VCaP (cell line): ENCODE measurements at regions not wholly inside any gene's neighbourhood (a gene's known extent, or its start where the extent isn't known, plus 50 kb on each side); places are given as distances from the start of the nearest gene placed in this dataset.
"Not testable (repeated sequence)": the region's sequence is repeated elsewhere in the genome, so short reads cannot be mapped to it uniquely, and the experiment has no call there.

ENCODE experiments used
- H3K27ac ChIP-seq: fragments of 450-650 bp; 2 replicates; pipeline ENCODE4 v1.5.1; 2017
- TF ChIP-seq, protein P1 (sequence below): fragments of 450-650 bp; conservative IDR thresholded peaks from 2 replicates; pipeline ENCODE4 v1.5.1; 2017; ENCODE audit warnings: mild to moderate bottlenecking, moderate library complexity

DNA sequence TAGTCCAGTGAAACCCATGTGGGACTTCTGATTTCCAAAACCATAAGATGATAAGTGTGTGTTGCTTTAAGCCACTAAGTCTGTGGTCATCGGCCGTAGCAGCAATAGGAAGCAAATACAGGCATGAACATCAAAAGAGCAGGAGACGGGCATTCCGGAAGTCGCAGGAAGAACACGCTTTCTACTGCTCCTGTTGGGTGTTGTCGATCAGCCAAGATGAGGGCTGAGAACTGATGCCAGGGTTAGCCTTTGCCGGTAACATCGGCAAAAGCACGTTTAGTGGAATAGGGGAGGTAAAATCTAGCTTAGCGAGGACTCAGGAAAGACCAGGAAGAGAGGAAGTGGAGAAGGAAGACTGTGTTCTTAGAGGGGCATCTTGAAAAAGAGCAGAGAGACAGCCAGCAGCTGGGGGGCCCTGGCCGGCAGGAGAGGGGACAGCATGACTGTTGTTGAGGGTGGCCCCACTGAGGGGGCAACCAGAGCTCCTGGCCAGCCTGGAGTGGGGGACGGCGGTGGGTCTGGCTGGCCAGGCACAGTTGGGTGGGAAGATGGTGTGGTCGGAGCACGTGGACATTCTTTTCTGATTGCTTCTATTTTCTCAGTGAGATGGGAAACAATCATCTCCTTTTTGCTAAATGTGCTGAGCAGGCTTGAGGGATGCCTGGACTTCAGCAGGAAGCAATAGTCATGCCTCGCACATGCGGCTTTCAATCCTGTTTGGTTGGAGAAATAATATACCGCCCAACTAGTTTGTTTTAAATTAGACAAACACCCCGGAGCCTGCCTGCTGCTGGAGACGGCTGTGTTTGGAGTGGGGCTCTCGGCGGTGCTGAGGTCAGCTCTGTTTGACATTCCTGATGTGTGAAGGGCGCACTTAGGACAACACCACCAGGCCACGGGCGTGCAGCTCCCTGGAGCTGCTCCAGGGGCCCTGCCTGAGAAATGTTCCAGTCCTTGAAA lies 109.9 kb downstream of the METRNL start:
- H3K27ac ChIP-seq: no peak overlapping the region
- TF ChIP-seq, protein P1, sequence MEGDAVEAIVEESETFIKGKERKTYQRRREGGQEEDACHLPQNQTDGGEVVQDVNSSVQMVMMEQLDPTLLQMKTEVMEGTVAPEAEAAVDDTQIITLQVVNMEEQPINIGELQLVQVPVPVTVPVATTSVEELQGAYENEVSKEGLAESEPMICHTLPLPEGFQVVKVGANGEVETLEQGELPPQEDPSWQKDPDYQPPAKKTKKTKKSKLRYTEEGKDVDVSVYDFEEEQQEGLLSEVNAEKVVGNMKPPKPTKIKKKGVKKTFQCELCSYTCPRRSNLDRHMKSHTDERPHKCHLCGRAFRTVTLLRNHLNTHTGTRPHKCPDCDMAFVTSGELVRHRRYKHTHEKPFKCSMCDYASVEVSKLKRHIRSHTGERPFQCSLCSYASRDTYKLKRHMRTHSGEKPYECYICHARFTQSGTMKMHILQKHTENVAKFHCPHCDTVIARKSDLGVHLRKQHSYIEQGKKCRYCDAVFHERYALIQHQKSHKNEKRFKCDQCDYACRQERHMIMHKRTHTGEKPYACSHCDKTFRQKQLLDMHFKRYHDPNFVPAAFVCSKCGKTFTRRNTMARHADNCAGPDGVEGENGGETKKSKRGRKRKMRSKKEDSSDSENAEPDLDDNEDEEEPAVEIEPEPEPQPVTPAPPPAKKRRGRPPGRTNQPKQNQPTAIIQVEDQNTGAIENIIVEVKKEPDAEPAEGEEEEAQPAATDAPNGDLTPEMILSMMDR: no peak

DNA sequence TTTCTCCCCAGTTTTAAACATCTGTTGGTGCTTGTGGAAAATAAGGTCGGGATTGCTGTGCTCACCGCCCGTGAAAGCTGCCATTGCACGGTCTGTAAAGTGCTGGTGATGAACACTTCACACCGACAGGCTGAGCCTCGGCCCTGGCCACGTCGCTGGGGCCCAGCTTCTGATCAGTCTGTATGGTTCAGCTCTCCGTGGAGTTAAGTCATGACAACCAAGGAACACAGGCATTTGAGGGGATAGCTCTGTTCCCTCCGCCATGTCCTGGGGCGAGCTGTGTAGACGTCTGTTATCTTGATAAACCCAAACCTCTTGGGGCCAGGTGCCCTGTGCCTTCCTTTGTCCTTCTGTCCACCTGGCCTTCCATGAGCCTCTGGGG lies 110.6 kb downstream of the METRNL start:
- H3K27ac ChIP-seq: no peak overlapping the region
- TF ChIP-seq, protein P1: no peak

DNA sequence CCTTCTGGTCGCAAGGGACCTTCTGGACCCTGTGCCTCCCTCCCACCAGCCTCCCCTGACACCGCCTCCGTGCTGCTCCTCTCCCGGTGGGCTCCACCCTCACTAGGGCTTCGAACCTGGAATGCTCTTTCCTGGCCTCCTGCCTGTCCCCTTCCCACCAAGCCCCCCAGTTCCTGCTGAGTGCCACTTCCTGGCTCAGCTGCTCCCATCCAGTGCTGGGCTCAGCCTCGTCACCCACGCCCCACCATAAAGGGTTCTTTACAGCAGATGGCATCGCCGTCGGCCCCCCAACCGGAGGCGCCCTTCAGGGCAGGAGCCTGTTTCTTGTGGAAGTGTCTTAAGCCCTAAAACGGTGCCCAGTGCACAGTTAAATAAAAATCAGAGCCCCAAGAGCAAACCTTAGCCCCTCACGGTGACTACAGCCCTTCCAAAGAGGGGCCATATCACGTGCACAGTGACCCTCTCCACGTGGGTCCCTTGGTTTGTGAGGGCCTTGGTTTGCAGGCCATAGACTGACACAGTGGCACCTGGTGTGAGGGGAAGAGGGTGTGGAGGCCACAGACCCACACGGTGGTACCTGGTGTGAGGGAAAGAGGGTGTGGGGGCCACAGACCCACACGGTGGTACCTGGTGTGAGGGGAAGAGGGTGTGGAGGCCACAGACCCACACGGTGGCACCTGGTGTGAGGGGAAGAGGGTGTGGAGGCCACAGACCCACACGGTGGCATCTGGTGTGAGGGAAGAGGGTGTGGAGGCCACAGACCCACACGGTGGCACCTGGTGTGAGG lies 111.4 kb downstream of the METRNL start:
- no peak overlapping the region for H3K27ac ChIP-seq
- TF ChIP-seq, protein P1: no peak

DNA sequence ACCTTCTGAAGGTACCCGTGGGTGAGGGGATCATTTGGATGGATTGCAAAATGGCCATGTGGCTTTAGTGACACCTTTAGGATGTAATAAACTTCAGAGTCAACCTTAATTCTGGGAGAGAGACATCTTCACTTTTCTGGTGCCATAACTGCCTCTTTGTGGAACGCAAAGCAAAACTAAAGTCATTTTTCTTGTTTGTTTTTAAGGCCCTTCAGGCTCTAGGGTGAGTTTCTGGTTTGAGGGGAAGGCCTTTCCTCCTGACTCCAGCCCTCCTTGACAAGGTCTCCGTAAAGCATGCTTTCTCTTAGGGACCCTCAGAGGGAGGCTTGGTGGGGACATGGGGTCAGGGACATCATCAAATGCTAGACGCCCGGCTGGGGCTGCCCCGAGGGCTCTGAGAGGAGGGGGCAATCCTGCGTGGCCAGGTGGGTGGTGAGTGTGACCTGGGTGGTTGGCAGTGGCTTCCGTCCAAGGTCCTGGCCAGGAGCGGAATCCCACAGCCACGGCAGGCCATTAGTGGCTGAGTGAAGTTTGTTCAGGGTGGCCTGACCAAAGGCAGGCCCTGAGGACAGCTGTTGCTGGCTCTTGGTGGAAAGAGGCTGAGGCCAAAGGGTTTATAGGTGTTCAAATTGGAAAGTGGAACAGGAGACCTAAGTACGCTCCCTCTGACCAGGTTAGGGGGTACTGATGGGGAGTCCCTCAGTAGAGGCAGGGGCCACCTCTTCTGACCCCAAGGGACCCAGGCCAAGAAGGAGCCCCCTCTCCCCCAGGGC lies 112.2 kb downstream of the METRNL start:
- H3K27ac ChIP-seq: no peak overlapping the region
- TF ChIP-seq, protein P1: no peak

DNA sequence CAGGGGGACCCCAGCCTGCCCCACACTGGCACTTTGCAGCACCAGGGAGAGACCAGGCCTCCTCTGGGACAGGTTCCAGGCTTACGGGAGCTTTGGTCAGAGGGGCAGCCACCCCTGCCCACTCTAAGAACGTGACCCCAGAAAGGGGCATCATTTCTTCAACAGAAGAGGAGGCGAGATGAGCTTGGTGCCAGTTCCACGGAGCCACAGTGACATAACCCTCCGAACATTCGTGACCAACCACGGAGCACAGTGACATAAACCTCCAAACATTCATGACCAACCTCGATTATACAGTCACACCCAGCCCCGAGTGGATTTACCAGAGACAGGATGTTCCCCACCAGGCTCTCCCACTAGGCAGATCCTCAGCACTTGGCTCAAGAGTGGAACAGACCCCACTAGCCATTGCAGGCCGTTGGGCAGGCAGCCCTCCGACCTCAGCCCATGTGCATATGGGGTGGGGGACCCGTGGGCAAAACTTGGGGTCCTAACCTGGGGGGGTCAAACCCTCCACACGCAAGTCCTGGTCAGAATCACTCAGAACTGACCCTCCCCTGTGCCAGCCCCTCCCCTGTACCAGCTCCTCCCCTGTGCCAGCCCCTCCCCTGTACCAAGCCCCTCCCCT lies 112.9 kb downstream of the METRNL start:
- TF ChIP-seq, protein P1: no peak
- no peak overlapping the region for H3K27ac ChIP-seq

DNA sequence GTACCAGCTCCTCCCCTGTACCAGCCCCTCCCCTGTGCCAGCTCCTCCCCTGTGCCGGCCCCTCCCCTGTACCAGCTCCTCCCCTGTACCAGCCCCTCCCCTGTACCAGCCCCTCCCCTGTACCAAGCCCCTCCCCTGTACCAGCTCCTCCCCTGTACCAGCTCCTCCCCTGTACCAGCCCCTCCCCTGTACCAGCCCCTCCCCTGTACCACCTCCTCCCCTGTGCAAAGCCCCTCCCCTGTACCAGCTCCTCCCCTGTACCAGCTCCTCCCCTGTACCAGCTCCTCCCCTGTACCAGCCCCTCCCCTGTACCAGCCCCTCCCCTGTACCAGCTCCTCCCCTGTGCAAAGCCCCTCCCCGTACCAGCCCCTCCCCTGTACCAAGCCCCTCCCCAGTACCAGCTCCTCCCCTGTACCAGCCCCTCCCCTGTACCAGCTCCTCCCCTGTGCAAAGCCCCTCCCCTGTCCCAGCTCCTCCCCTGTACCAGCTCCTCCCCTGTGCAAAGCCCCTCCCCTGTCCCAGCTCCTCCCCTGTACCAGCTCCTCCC lies 113.5 kb downstream of the METRNL start:
- H3K27ac ChIP-seq: not testable (repeated sequence)
